NT2/D1 (cell line): ENCODE measurements at regions not wholly inside any gene's neighbourhood (a gene's known extent, or its start where the extent isn't known, plus 50 kb on each side); places are given as distances from the start of the nearest gene placed in this dataset.

Source experiments
- SUZ12 ChIP-seq: IDR thresholded peaks from 2 replicates; pipeline ENCODE4 v1.6.1; 2011; ENCODE audit not compliant: insufficient read length, insufficient read depth; ENCODE audit errors: extremely low read depth
- YY1 ChIP-seq: IDR thresholded peaks from 2 replicates; pipeline ENCODE4 v1.6.1; 2011; ENCODE audit not compliant: insufficient read length, insufficient read depth
- ZNF274 ChIP-seq: IDR thresholded peaks from 2 replicates; pipeline ENCODE4 v1.6.1; 2011; ENCODE audit warnings: mild to moderate bottlenecking, low read depth, low read length

DNA sequence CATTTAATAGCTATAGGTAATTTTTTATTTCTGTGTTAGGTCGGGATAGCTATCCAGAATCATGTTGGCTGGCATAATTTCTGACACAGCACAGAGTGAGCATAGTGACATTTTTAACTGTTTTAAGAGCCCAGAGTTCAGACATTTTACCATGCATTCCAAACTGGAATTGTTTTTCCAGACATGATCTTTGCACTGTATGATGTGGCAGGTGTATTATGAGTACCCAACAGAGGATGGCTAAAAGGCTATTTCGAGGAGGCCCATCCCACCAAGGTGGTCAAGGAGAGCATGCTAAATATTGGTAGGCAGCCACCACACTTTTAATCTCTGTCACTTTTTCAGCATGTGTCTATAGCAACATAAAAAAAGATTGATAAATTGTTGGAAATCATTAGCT lies 137.3 kb upstream of the ST6GALNAC5 start:
- TF ChIP-seq SUZ12 (no peak), YY1 (no peak), ZNF274 (no peak)
